Endodermal cell (in vitro differentiated cells): ENCODE measurements at regions not wholly inside any gene's neighbourhood (a gene's known extent, or its start where the extent isn't known, plus 50 kb on each side); places are given as distances from the start of the nearest gene placed in this dataset.

Experiments used
- DNase-seq: peaks from one replicate; pipeline ENCODE4 v3.0.0-alpha.2; 2017
- H3K27ac ChIP-seq: 2 replicates; pipeline ENCODE4 v1.5.1; 2013; ENCODE audit warnings: mild to moderate bottlenecking, low read depth, low read length, moderate library complexity
- H3K27me3 ChIP-seq: 2 replicates; pipeline ENCODE4 v1.6.1; 2013; ENCODE audit warnings: mild to moderate bottlenecking, low read length, moderate library complexity; ENCODE audit not compliant: insufficient read depth, control insufficient read depth, poor library complexity, severe bottlenecking
- H3K36me3 ChIP-seq: 2 replicates; pipeline ENCODE4 v1.7.0; 2013; ENCODE audit warnings: mild to moderate bottlenecking, low read length, moderate library complexity; ENCODE audit not compliant: control insufficient read depth, insufficient read depth
- H3K4me1 ChIP-seq: one replicate; pipeline ENCODE4 v1.7.0; 2013; ENCODE audit warnings: low read length; ENCODE audit not compliant: control insufficient read depth, insufficient read depth
- H3K4me3 ChIP-seq: 2 replicates; pipeline ENCODE4 v1.5.1; 2013; ENCODE audit warnings: mild to moderate bottlenecking, low read length, moderate library complexity
- H3K9ac ChIP-seq: 2 replicates; pipeline ENCODE4 v1.6.1; 2013; ENCODE audit warnings: mild to moderate bottlenecking, low read length, moderate library complexity; ENCODE audit not compliant: poor library complexity, severe bottlenecking; ENCODE audit errors: extremely low read depth
- H3K9me3 ChIP-seq: 2 replicates; pipeline ENCODE4 v1.6.1; 2013; ENCODE audit warnings: mild to moderate bottlenecking, low read length, moderate library complexity; ENCODE audit not compliant: control insufficient read depth
- H3K27ac Mint-ChIP-seq: 2 replicates; pipeline ENCODE4 v1.8.0; 2020; ENCODE audit warnings: mixed read lengths
- H3K27me3 Mint-ChIP-seq: 2 replicates; pipeline ENCODE4 v1.8.0; 2021; ENCODE audit warnings: mild to moderate bottlenecking, mixed read lengths; ENCODE audit not compliant: insufficient read depth
- H3K36me3 Mint-ChIP-seq: 2 replicates; pipeline ENCODE4 v1.8.0; 2020; ENCODE audit warnings: low read depth, mixed read lengths
- H3K4me1 Mint-ChIP-seq: 2 replicates; pipeline ENCODE4 v1.8.0; 2020; ENCODE audit warnings: mixed read lengths
- H3K4me3 Mint-ChIP-seq: 2 replicates; pipeline ENCODE4 v1.8.0; 2020; ENCODE audit warnings: mild to moderate bottlenecking, moderate library complexity, mixed read lengths
- H3K9me3 Mint-ChIP-seq: 2 replicates; pipeline ENCODE4 v1.8.0; 2020; ENCODE audit warnings: mild to moderate bottlenecking, mixed read lengths
- whole genome bisulfite sequencing, 2 experiments: methylation state at CpG; one replicate each; pipeline versions ENCODE4 v1.1.5 to v1.1.7; 2013; ENCODE audit warnings: missing lambda C conversion rate in 2 of 2, mixed read lengths in 1 of 2; ENCODE audit not compliant: insufficient coverage in 1 of 2, insufficient read length in 1 of 2; 5-methylcytosine and 5-hydroxymethylcytosine counted together
- TF ChIP-seq, protein P1 (sequence below): fragments of 200-600 bp; sonication (generic); conservative IDR thresholded peaks from 2 replicates; pipeline ENCODE4 v1.5.0; 2021; ENCODE audit warnings: antibody characterized with exemption, mild to moderate bottlenecking

DNA sequence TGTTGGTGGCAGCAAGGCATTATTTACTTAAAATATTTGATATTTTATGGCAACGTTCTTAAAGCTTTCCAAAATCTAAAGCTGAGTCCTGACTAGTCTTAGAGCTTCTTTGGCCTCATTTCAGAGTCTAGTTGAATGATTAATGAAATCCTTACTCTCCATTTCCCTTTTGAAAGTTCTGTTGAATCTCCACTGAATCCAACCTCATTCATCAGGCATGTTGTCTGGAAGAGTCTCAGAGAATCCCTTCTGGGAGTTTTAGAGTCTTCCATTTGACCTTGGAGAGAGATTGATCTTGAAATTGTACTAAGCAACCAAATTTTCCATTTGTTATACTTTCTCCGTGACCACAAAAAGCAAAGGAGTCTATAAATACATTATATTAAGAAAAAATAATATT lies 198.5 kb upstream of the TMEM196 start:
- Histone ChIP-seq H3K9me3 (no peaks in the 10 kb centered on the region), H3K9ac (no peak overlapping the region), H3K4me3 (no peak overlapping the region), H3K27me3 (no peaks in the 10 kb centered on the region), H3K36me3 (no peaks in the 10 kb centered on the region), H3K4me1 (no peaks in the 10 kb centered on the region), H3K27ac (no peak overlapping the region)
- no peak for DNase-seq
- Mint-ChIP-seq H3K9me3 (no peaks in the 10 kb centered on the region), H3K36me3 (peaks cover 4% of the 10 kb centered on the region), H3K4me3 (no peak overlapping the region), H3K27me3 (no peaks in the 10 kb centered on the region), H3K27ac (no peak overlapping the region), H3K4me1 (peaks cover 13% of the 10 kb centered on the region)
- TF ChIP-seq, protein P1, sequence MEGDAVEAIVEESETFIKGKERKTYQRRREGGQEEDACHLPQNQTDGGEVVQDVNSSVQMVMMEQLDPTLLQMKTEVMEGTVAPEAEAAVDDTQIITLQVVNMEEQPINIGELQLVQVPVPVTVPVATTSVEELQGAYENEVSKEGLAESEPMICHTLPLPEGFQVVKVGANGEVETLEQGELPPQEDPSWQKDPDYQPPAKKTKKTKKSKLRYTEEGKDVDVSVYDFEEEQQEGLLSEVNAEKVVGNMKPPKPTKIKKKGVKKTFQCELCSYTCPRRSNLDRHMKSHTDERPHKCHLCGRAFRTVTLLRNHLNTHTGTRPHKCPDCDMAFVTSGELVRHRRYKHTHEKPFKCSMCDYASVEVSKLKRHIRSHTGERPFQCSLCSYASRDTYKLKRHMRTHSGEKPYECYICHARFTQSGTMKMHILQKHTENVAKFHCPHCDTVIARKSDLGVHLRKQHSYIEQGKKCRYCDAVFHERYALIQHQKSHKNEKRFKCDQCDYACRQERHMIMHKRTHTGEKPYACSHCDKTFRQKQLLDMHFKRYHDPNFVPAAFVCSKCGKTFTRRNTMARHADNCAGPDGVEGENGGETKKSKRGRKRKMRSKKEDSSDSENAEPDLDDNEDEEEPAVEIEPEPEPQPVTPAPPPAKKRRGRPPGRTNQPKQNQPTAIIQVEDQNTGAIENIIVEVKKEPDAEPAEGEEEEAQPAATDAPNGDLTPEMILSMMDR = no peak
- WGBS, 2 experiments = 100% methylated on average over 1 of the region's 2 CpGs; no CpG with 5 or more reads in 1 of the 2 experiments

- Histone ChIP-seq H3K27me3 (no peaks in the 10 kb centered on the region), H3K36me3 (no peaks in the 10 kb centered on the region), H3K9ac (no peak overlapping the region), H3K27ac (no peak overlapping the region), H3K4me3 (peak overlapping the region; percentile 15), H3K4me1 (no peaks in the 10 kb centered on the region), H3K9me3 (no peaks in the 10 kb centered on the region)
- Mint-ChIP-seq H3K4me3 (no peak overlapping the region), H3K9me3 (no peaks in the 10 kb centered on the region), H3K36me3 (peaks cover 4% of the 10 kb centered on the region), H3K27me3 (no peaks in the 10 kb centered on the region), H3K4me1 (peaks cover 13% of the 10 kb centered on the region), H3K27ac (no peak overlapping the region)
- DNase-seq = no peak
- TF ChIP-seq, protein P1 = no peak
Measured at GRCh38 chr7:19970514-19970913, 197.1 kb upstream of the TMEM196 start.

DNA sequence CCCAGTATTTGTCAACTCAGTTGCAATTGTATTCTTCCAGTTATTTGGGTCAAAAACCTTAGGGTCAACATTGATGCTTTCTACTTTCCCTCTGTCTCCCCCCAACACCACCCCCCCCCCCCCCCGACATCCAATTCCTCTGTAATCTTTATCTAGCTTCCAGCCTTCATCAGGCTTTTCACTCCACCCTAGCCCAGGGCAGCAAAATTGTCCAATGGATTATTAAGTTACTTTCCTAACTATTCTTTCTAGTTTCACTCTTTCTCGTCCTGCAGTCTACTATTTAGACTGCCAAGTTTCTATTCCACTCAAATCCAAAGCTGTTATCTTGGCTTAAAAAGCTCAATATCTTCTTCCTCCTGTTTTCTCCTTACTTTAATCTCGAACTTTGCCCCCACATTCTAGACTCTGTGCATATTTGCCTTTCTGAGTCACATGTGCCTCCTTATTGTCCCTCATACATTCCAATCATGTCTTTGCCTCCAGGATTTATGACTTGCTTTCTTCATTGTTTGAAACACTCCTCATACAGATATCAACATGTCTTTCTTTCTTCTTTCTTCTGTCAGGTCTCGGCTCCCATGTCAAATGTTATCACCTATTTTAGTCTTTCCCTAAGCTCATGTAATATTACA lies 196.6 kb upstream of the TMEM196 start:
- Histone ChIP-seq H3K4me1 (no peaks in the 10 kb centered on the region), H3K9ac (no peak overlapping the region), H3K27me3 (no peaks in the 10 kb centered on the region), H3K36me3 (no peaks in the 10 kb centered on the region), H3K9me3 (no peaks in the 10 kb centered on the region), H3K27ac (peak overlapping the region; percentile 30), H3K4me3 (peak overlapping the region; percentile 15)
- TF ChIP-seq, protein P1 = no peak
- Mint-ChIP-seq H3K9me3 (no peaks in the 10 kb centered on the region), H3K4me3 (no peak overlapping the region), H3K4me1 (peaks cover 13% of the 10 kb centered on the region), H3K27me3 (no peaks in the 10 kb centered on the region), H3K36me3 (peaks cover 4% of the 10 kb centered on the region), H3K27ac (peak overlapping the region; percentile 8)
- DNase-seq = no peak
- whole genome bisulfite sequencing, 2 experiments = 63 to 79% methylated on average over 2 to 3 of the region's 4 CpGs
